Activated naive CD4-positive, alpha-beta T cell treated with anti-CD3 and anti-CD28 coated beads, Interleukin-2, amount 50 U/mL, for 16 hours (primary cell): ENCODE measurements at regions not wholly inside any gene's neighbourhood (a gene's known extent, or its start where the extent isn't known, plus 50 kb on each side); places are given as distances from the start of the nearest gene placed in this dataset.
"Not testable (repeated sequence)": the region's sequence is repeated elsewhere in the genome, so short reads cannot be mapped to it uniquely, and the experiment has no call there.

Experiments
- DNase-seq: peaks from one replicate; pipeline ENCODE4 v3.0.0-alpha.2; 2020

GRCh38 chr12:114500775-114501473, 95.0 kb upstream of the TBX5 start:
- no peak for DNase-seq

GRCh38 chr12:114500131-114500530, 94.2 kb upstream of the TBX5 start:
- DNase-seq, result no peak

GRCh38 chr12:114499338-114499737, 93.4 kb upstream of the TBX5 start:
- no peak for DNase-seq

- no peak for DNase-seq
Observed at GRCh38 chr12:114491916-114492315, 86.0 kb upstream of the TBX5 start.

- not testable (repeated sequence) for DNase-seq
Observed at GRCh38 chr12:114484822-114485459, 79.0 kb upstream of the TBX5 start.

GRCh38 chr12:114483996-114484395, 78.1 kb upstream of the TBX5 start:
- no peak for DNase-seq

GRCh38 chr12:114481200-114481535, 75.2 kb upstream of the TBX5 start:
- no peak for DNase-seq

GRCh38 chr12:114480337-114481199, 74.6 kb upstream of the TBX5 start:
- DNase-seq, result no peak

GRCh38 chr12:114479831-114480230, 73.9 kb upstream of the TBX5 start:
- no peak for DNase-seq

- DNase-seq, result no peak
Observed at GRCh38 chr12:114478865-114479264, 72.9 kb upstream of the TBX5 start.

- no peak for DNase-seq
Observed at GRCh38 chr12:114477989-114478395, 72.0 kb upstream of the TBX5 start.

GRCh38 chr12:114476159-114476558, 70.2 kb upstream of the TBX5 start:
- no peak for DNase-seq

GRCh38 chr12:114473717-114474116, 67.8 kb upstream of the TBX5 start:
- DNase-seq, result no peak

- no peak for DNase-seq
Observed at GRCh38 chr12:114473018-114473417, 67.1 kb upstream of the TBX5 start.

- no peak for DNase-seq
Observed at GRCh38 chr12:114457620-114458019, 51.7 kb upstream of the TBX5 start.
